ENCODE measurements at regions not wholly inside any gene's neighbourhood (a gene's known extent, or its start where the extent isn't known, plus 50 kb on each side); places are given as distances from the start of the nearest gene placed in this dataset.
A peak's percentile ranks its signal among the peaks of the same experiment; 100 is the strongest.

DNA sequence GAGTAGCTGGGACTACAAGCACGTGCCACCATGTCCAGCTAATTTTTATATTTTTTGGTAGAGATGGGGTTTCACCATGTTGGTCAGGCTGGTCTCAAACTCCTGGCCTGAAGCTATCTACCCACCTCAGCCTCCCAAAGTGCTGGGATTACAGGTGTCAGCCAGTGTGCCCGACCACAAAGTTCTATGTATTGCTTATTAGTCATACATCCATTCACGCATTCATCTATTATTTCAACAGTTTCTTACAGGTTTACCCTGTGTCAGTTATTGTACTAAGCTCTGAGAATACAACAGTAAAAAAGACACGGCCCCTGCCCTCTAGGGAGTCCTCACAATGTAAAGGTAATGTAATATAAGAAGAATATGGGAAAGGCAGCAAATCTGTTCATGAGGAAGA lies 188.9 kb upstream of the BTG1 start:
- Mint-ChIP-seq H3K4me1 (peaks cover 25% of the 10 kb centered on the region), H3K4me3 (no peak overlapping the region), H3K9me3 (no peaks in the 10 kb centered on the region), H3K36me3 (no peaks in the 10 kb centered on the region), H3K27me3 (no peaks in the 10 kb centered on the region), H3K27ac (peak overlapping the region; percentile 41)
- no peak for ATAC-seq

DNA sequence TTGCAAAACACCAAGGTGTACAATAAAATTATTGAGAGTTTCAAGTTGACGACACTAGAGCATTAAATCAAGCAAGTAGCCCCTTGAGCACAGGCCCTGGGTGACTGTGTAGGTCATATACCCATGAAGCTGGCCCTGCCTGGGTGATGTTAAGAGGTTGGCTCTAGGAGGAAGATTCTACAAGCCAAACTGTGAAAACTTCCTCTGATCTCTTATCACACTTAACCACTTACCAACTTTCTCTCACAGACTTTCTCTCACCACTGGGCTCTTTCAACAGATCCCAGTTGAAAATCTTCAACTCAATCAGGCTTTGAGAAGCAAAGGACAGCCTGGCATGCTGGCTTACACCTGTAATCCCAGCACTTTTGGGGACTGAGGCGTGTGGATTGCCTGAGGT lies 186.9 kb upstream of the BTG1 start:
- Mint-ChIP-seq H3K4me1 (peaks cover 26% of the 10 kb centered on the region), H3K9me3 (no peaks in the 10 kb centered on the region), H3K27ac (no peak overlapping the region), H3K4me3 (no peak overlapping the region), H3K27me3 (no peaks in the 10 kb centered on the region), H3K36me3 (no peaks in the 10 kb centered on the region)
- no peak for ATAC-seq

DNA sequence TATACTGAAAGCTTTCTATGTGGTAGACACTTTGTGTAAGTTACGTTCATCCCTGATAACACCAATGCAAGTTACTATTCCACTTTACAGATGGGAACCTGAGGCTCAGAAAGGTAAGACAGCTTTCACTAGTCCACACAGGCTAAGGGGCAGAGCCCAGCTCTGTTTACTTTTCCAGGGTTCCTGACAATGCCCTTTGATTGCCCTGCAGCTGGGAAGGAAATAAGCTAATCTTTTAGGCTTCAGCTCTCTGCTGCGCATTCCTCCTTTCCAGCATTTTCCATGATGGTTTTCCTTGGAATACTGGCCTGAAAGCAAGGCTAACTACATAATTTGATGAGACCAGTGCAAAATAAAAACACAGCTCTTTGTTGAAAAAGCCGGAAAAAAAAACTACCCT lies 185.7 kb upstream of the BTG1 start:
- Mint-ChIP-seq H3K4me3 (no peak overlapping the region), H3K27ac (no peak overlapping the region), H3K9me3 (peaks cover 2% of the 10 kb centered on the region), H3K36me3 (peaks cover 6% of the 10 kb centered on the region), H3K27me3 (no peaks in the 10 kb centered on the region), H3K4me1 (peaks cover 34% of the 10 kb centered on the region)
- no peak for ATAC-seq

DNA sequence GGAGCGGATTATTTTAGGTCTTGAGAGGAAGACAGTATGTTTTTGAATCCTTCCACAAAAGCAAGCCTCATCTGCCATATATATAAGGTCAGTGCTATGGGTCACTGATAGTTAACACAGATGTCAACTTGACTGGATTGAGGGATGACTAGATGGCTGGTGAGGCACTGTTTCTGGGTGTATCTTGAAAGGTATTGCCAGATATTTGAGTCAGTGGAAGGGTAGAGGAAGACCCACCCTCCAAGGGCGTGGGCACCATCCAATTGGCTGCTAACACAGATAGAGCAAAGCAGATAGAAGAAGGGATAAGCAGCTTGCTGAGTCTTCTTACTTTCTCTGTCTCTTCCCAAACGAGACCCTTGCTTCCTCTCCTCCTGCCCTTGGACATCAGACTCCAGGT lies 185.0 kb upstream of the BTG1 start:
- peaks cover 11% of the 10 kb centered on the region for H3K36me3 Mint-ChIP-seq
- no peak overlapping the region for H3K27ac Mint-ChIP-seq
- H3K4me1 Mint-ChIP-seq: peaks cover 34% of the 10 kb centered on the region
- H3K4me3 Mint-ChIP-seq: no peak overlapping the region
- H3K27me3 Mint-ChIP-seq: no peaks in the 10 kb centered on the region
- no peak for ATAC-seq
- peaks cover 2% of the 10 kb centered on the region for H3K9me3 Mint-ChIP-seq

DNA sequence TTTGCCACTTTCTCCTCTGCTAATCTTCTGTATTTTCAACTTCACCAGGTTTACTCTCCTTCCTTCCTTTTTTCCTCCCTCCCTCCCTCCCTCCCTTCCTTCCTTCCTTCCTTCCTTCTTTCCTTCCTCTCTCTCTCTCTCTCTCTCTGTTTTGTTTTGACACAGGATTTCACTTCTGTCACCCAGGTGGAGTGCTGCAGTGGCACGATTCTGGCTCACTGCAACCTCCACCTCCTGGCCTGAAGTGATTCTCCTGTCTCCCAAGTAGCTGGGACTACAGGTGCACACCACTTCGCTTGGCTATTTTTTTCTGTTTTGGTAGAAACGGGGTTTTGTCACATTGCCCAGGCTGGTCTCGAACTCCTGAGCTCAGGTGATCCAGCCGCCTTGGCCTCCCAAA lies 181.2 kb upstream of the BTG1 start:
- H3K27ac Mint-ChIP-seq: peak overlapping the region; percentile 73
- peaks cover 23% of the 10 kb centered on the region for H3K4me1 Mint-ChIP-seq
- ATAC-seq: no peak
- no peak overlapping the region for H3K4me3 Mint-ChIP-seq
- H3K9me3 Mint-ChIP-seq: peaks cover 9% of the 10 kb centered on the region
- no peaks in the 10 kb centered on the region for H3K27me3 Mint-ChIP-seq
- H3K36me3 Mint-ChIP-seq: peaks cover 17% of the 10 kb centered on the region

DNA sequence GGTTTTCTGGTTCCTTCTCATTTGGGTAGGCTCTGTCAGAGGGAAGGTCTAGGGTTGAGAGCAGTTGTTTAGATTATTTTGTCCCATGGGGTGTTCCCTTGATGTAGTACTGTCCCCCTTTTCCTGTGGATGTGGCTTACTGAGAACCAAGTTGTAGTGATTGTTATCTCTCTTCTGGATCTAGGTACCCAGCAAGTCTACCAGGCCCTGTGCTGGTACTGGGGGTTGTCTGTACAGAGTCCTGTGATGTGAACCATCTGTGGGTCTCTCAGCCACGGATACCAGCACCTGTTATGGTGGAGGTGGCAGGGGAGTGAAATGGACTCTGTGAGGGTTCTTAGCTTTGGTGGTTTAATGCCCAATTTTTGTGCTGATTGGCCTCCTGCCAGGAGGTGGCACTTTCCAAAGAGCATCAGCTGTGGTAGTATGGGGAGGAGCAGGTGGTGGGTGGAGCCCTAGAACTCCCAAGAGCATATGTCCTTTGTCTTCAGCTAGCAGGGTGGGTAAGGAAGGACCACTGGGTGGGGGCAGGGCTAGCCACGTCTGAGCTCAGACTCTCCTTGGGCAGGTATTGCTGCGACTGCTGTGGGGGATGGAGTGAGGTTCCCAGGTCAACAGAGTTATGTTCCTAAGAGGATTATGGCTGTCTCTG lies 179.3 kb upstream of the BTG1 start:
- Mint-ChIP-seq H3K9me3 (peaks cover 9% of the 10 kb centered on the region), H3K36me3 (peaks cover 17% of the 10 kb centered on the region), H3K4me3 (no peak overlapping the region), H3K27ac (peak overlapping the region; percentile 71), H3K27me3 (no peaks in the 10 kb centered on the region), H3K4me1 (peaks cover 29% of the 10 kb centered on the region)
- ATAC-seq: no peak

DNA sequence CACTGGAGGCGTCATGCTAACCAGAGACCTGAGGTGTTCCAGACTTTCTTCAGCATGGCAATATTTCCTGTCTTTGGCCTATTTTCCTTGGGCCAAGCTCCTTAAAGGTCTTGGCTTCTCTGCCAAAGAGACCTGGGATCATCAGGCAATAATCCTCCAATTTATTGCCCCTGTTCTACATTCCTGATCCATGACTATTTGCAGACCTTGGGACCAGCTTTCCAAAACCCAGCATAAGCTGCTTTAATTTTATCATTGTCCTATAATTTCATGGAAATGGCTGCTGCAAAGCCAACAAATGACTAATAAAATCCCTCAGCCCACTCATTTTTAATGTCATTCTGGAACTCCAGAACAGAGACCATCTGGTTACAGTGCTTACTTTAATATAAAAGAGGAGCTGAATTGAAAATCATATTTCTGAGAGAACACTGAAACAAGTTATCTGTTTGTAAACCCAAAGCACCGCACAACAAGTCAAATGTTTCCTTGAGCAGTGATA lies 166.9 kb upstream of the BTG1 start:
- Mint-ChIP-seq H3K9me3 (no peaks in the 10 kb centered on the region), H3K4me1 (peaks cover 16% of the 10 kb centered on the region), H3K27ac (no peak overlapping the region), H3K27me3 (no peaks in the 10 kb centered on the region), H3K36me3 (no peaks in the 10 kb centered on the region), H3K4me3 (no peak overlapping the region)
- ATAC-seq: no peak

DNA sequence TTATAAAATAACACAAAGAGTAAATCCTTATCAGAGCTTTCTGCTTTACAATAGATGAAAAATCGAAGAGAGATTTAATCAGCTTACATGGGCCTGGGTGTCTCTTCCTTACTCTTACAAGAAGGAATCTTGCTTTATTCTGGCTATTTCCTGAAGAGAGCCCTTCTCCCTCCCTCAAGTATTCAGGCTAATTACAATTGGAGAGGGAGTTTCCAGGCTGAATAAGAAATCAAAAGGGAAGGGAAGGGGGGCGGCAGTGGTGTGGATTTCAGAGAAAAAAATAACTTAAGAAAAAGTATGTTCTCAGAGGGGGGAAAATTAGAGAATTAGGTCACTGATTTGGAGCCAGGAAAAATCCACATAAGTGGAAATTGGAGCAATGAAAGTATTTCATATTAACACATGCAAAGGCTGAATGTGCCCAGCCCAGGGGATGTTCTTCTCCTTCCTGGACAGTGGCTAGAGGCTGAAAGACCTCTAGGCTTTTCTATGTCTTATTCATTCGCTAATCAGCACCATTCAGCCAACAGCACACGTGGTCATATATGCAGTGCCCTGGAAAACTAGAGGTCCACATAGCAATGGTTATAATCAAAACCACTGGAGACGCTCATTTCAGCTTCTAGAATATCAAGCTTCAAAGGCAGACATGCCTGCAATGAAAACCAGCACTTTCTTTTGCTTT lies 158.9 kb upstream of the BTG1 start:
- H3K4me3 Mint-ChIP-seq: no peak overlapping the region
- no peak overlapping the region for H3K27ac Mint-ChIP-seq
- peaks cover 14% of the 10 kb centered on the region for H3K4me1 Mint-ChIP-seq
- H3K36me3 Mint-ChIP-seq: peaks cover 7% of the 10 kb centered on the region
- peaks cover 2% of the 10 kb centered on the region for H3K9me3 Mint-ChIP-seq
- H3K27me3 Mint-ChIP-seq: no peaks in the 10 kb centered on the region
- ATAC-seq: no peak

DNA sequence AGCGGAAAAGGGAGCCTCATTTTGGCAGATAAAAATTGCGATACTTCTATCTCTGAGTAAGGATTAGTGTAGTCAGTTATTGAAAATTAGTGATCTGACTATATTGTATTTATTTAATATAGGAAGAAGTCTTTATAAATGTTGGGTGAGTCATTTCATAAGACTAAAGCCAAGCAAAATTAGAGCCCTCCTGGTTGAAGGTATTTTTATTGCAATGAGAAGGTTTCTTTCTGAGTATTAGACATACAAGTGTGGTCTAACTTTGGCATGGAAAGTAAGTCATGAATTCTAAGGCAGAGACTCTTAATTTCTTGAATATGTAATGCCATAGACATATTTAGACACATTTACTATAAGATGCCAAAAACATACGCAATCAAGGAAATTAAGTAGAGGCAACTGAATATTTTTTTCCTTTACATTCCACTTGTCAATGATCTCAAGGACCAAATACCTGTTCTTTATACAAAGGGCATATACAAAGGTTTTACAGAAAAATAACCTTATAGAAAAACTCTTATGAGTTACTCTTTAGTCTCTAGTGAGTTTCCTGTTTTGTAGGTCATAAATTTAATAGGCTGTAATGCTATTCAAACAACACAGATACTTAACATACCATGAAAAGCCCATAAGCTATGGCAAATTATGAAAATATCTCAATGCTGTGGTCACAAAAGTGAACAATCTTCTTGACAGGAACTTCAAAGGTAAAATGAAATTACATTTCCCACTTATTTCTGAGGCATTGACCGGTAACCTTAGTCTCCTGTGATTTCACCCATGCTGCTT lies 156.6 kb upstream of the BTG1 start:
- no peak overlapping the region for H3K4me3 Mint-ChIP-seq
- H3K27me3 Mint-ChIP-seq: no peaks in the 10 kb centered on the region
- H3K36me3 Mint-ChIP-seq: peaks cover 7% of the 10 kb centered on the region
- no peak for ATAC-seq
- H3K4me1 Mint-ChIP-seq: peaks cover 20% of the 10 kb centered on the region
- no peak overlapping the region for H3K27ac Mint-ChIP-seq
- H3K9me3 Mint-ChIP-seq: peaks cover 2% of the 10 kb centered on the region

DNA sequence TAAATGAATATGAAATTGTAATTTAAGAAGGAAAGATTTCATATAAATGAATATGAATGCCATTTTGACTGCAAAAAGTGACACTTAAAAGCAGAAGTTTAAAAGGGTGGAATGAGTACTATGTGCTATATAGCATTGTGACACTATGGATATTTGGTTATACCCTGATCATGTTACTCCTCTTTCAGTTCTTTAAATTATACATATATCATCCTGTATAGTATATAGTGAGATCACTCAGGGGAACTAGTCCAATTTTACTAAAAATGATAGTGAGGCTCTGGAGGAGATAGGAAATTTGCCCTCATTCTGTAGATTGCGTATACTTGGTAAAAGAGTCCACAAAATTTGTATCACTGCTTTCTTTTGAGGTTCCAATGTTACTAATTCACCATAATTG lies 155.7 kb upstream of the BTG1 start:
- Mint-ChIP-seq H3K27me3 (no peaks in the 10 kb centered on the region), H3K36me3 (no peaks in the 10 kb centered on the region), H3K9me3 (no peaks in the 10 kb centered on the region), H3K27ac (no peak overlapping the region), H3K4me1 (peaks cover 20% of the 10 kb centered on the region), H3K4me3 (no peak overlapping the region)
- peak; percentile 54 for ATAC-seq

DNA sequence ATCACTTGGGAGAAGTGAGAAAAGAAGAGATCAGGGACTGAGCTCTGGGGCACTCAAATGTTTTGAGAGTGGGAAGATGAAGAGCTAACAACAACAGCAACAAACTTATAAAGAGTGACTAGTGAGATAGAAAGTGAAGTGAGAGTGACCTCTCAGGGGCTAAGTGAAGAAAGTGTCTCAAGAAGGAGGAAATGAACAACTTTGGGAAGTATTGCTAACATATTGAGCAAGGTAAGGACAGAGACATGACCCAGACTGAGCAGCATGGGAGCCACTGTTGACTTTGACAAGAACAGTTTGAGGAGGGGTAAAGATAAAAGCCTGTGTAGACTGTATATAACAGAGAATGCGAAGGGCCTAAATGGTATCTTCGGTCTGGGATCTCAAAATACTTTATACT lies 155.1 kb upstream of the BTG1 start:
- H3K4me3 Mint-ChIP-seq: no peak overlapping the region
- H3K36me3 Mint-ChIP-seq: no peaks in the 10 kb centered on the region
- no peaks in the 10 kb centered on the region for H3K9me3 Mint-ChIP-seq
- no peak overlapping the region for H3K27ac Mint-ChIP-seq
- no peaks in the 10 kb centered on the region for H3K27me3 Mint-ChIP-seq
- ATAC-seq: peak; percentile 61
- H3K4me1 Mint-ChIP-seq: peaks cover 20% of the 10 kb centered on the region

DNA sequence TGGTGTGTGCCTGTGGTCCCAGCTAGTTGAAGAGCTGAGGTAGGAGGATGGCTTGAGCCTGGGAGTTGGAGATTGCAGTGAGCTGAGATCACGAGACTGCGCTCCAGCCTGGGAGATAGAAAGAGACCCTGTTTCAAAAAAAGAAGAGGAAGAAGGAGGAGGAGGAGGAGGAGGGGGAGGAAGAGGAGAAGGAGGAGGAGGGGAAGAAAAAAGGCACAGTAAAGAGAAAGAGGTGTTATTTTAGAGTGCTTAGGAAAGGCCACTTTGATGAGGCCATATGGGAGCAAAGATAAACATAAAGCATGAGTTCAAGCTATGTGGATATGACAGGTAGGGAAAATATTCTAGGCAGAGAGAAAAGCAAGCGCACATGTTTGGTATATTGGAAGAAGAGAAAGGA lies 154.1 kb upstream of the BTG1 start:
- no peaks in the 10 kb centered on the region for H3K27me3 Mint-ChIP-seq
- H3K4me3 Mint-ChIP-seq: no peak overlapping the region
- ATAC-seq: no peak
- no peaks in the 10 kb centered on the region for H3K9me3 Mint-ChIP-seq
- no peak overlapping the region for H3K27ac Mint-ChIP-seq
- peaks cover 20% of the 10 kb centered on the region for H3K4me1 Mint-ChIP-seq
- H3K36me3 Mint-ChIP-seq: no peaks in the 10 kb centered on the region

DNA sequence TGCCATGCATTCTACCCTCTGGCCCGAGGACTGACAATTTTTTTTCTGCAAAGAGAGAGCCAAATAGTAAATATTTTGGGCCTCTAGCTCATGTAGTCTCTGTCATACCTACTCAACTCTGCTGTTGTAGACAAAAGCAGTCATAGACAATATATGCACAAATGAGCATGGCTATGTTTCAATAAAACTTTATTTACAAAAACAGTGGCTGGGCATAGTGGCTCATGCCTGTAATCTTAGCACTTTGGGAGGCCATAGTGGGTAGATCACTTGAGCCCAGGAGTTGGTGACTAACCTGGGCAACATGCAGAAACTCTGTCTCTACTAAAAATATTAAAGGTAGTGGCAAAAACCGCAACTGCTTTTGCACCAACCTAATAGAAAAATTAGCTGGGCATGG lies 153.7 kb upstream of the BTG1 start:
- Mint-ChIP-seq H3K27ac (no peak overlapping the region), H3K9me3 (no peaks in the 10 kb centered on the region), H3K4me1 (peaks cover 17% of the 10 kb centered on the region), H3K27me3 (no peaks in the 10 kb centered on the region), H3K4me3 (no peak overlapping the region), H3K36me3 (no peaks in the 10 kb centered on the region)
- ATAC-seq: no peak

DNA sequence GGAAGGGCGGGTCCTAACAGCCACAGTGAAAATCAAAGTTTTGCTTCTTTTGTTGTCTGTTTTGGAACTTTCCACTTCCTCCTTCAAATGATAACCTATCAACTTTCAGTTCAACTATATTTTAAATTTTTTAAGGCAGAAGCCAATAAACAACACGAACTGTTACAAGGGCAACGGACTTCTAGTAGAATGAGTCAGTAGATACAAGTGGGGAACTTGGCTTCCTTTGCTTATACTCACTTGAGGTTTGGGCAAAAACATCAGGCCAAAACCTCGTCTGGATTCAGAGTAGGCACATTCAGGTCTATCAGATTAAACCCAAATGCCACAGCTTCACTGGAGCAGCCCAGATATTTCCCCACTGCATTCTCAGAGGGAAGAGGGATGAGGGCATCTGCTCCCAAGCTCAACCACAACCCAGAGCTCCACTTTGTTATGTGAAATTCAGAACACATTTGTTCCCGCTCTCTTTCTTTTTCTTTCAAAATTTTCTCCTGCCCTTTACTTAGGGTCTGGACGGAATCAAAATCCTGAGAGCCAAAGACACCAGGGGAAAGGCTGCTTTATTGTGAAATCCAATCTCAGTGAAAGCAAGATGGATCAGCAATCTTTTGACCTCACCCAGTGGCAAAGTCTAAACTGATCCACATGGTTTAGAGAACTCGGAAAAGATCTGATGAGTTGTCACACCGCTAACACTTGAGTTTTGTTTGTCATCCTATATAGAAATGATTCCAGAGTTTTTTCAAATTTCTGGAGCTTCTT lies 152.5 kb upstream of the BTG1 start:
- Mint-ChIP-seq H3K9me3 (no peaks in the 10 kb centered on the region), H3K4me1 (peaks cover 10% of the 10 kb centered on the region), H3K27me3 (no peaks in the 10 kb centered on the region), H3K27ac (peak overlapping the region; percentile 80), H3K4me3 (no peak overlapping the region), H3K36me3 (no peaks in the 10 kb centered on the region)
- ATAC-seq: peak; percentile 86

DNA sequence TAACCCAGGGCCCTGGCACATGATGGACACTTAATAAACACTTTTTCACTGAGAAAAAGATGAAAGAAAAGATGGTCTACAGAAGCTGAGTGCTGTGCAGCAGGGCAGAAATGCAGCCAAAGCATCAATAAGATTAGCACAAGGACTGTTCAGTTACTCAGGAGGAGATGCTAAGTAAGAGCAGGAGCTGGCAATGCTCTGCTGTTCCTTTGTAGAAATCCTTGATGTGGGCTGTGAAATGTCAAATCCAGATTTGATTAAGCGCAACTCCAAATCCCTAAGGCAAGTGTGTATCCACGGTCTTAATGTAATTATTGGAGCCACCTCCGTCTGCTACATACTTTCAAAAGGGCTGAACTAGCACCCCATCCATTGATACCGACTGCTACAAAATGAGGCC lies 151.8 kb upstream of the BTG1 start:
- no peak overlapping the region for H3K4me3 Mint-ChIP-seq
- H3K36me3 Mint-ChIP-seq: no peaks in the 10 kb centered on the region
- no peak for ATAC-seq
- H3K4me1 Mint-ChIP-seq: peaks cover 10% of the 10 kb centered on the region
- H3K9me3 Mint-ChIP-seq: no peaks in the 10 kb centered on the region
- peak overlapping the region; percentile 80 for H3K27ac Mint-ChIP-seq
- H3K27me3 Mint-ChIP-seq: no peaks in the 10 kb centered on the region
